Sigmoid colon (tissue), 4 donors: ENCODE measurements at regions not wholly inside any gene's neighbourhood (a gene's known extent, or its start where the extent isn't known, plus 50 kb on each side); places are given as distances from the start of the nearest gene placed in this dataset.

ENCODE experiments used
- EP300 ChIP-seq, 4 donors: sonication (generic); formaldehyde crosslinking; IDR thresholded peaks; one replicate each; pipeline ENCODE4 v1.6.1; 2017; ENCODE audit warnings: antibody characterized with exemption in 4 of 4
- POLR2A ChIP-seq, 2 donors: fragments of 450-650 bp; IDR thresholded peaks; one replicate each; pipeline ENCODE4 v1.6.1; 2016; ENCODE audit warnings: antibody characterized with exemption in 2 of 2, mild to moderate bottlenecking in 2 of 2, moderate library complexity in 2 of 2
- TF ChIP-seq, protein P1 (sequence below), 4 experiments: fragments of 450-650 bp in 3 of 4; fragments of 200-600 bp in 1 of 4; IDR thresholded peaks; one replicate each; pipeline ENCODE4 v1.5.1; 2016 to 2019; ENCODE audit warnings: antibody characterized with exemption in 4 of 4, mild to moderate bottlenecking in 3 of 4, moderate library complexity in 2 of 4

DNA sequence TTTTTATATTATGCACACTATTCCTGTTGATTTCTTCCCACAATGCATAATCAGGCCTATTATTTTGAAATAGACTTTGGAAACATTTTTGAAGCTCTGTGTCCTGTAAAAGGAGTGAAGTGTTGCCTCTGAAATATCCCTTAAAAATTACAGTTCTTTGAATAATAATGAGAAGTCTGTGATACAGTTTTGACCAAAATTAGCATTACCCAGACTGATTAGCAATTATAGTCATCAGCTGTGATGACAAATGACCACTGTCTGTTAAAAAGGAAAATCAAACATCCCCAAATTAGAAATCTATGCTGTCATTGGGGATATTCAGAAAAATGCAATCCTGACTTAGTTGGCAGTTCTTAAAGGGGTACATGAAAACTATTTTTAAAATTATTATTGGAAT lies 63.7 kb downstream of the PTGS2 start:
- TF ChIP-seq, protein P1, sequence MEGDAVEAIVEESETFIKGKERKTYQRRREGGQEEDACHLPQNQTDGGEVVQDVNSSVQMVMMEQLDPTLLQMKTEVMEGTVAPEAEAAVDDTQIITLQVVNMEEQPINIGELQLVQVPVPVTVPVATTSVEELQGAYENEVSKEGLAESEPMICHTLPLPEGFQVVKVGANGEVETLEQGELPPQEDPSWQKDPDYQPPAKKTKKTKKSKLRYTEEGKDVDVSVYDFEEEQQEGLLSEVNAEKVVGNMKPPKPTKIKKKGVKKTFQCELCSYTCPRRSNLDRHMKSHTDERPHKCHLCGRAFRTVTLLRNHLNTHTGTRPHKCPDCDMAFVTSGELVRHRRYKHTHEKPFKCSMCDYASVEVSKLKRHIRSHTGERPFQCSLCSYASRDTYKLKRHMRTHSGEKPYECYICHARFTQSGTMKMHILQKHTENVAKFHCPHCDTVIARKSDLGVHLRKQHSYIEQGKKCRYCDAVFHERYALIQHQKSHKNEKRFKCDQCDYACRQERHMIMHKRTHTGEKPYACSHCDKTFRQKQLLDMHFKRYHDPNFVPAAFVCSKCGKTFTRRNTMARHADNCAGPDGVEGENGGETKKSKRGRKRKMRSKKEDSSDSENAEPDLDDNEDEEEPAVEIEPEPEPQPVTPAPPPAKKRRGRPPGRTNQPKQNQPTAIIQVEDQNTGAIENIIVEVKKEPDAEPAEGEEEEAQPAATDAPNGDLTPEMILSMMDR (IDR thresholded peaks at IDR 0.05): no peak
- TF ChIP-seq POLR2A (IDR thresholded peaks at IDR 0.05): no peak
- TF ChIP-seq EP300 (IDR thresholded peaks at IDR 0.05): no peak
